ENCODE measurements at regions not wholly inside any gene's neighbourhood (a gene's known extent, or its start where the extent isn't known, plus 50 kb on each side); places are given as distances from the start of the nearest gene placed in this dataset.

GRCh38 chr3:106533093-106533787, 664.4 kb upstream of the CBLB start:
- H3K4me3 Mint-ChIP-seq (ENCODE audit: unreplicated experiment): no peak overlapping the region
- H3K36me3 Mint-ChIP-seq (ENCODE audit: unreplicated experiment): peaks cover 36% of the 10 kb centered on the region
- H3K27ac Mint-ChIP-seq (ENCODE audit: unreplicated experiment): no peak overlapping the region
- H3K4me1 Mint-ChIP-seq (ENCODE audit: low read depth, unreplicated experiment): no peaks in the 10 kb centered on the region
- no peak for DNase-seq
- H3K27me3 Mint-ChIP-seq (ENCODE audit: unreplicated experiment): no peaks in the 10 kb centered on the region
- no peak for TF ChIP-seq CTCF (IDR thresholded peaks at IDR 0.05; ENCODE audit: partially characterized antibody, unreplicated experiment)
- H3K9me3 Mint-ChIP-seq (ENCODE audit: unreplicated experiment): peaks cover 14% of the 10 kb centered on the region

GRCh38 chr3:106533788-106534160, 665.0 kb upstream of the CBLB start:
- H3K9me3 Mint-ChIP-seq (ENCODE audit: unreplicated experiment): peaks cover 12% of the 10 kb centered on the region
- H3K4me1 Mint-ChIP-seq (ENCODE audit: low read depth, unreplicated experiment): no peaks in the 10 kb centered on the region
- DNase-seq: no peak
- H3K36me3 Mint-ChIP-seq (ENCODE audit: unreplicated experiment): peaks cover 40% of the 10 kb centered on the region
- no peak for TF ChIP-seq CTCF (IDR thresholded peaks at IDR 0.05; ENCODE audit: partially characterized antibody, unreplicated experiment)
- no peak overlapping the region for H3K27ac Mint-ChIP-seq (ENCODE audit: unreplicated experiment)
- no peaks in the 10 kb centered on the region for H3K27me3 Mint-ChIP-seq (ENCODE audit: unreplicated experiment)
- no peak overlapping the region for H3K4me3 Mint-ChIP-seq (ENCODE audit: unreplicated experiment)

GRCh38 chr3:106534206-106534605, 665.4 kb upstream of the CBLB start:
- DNase-seq: no peak
- Mint-ChIP-seq H3K27me3 (ENCODE audit: unreplicated experiment) (no peaks in the 10 kb centered on the region), H3K4me1 (ENCODE audit: low read depth, unreplicated experiment) (no peaks in the 10 kb centered on the region), H3K9me3 (ENCODE audit: unreplicated experiment) (peaks cover 12% of the 10 kb centered on the region), H3K27ac (ENCODE audit: unreplicated experiment) (no peak overlapping the region), H3K36me3 (ENCODE audit: unreplicated experiment) (peaks cover 40% of the 10 kb centered on the region), H3K4me3 (ENCODE audit: unreplicated experiment) (no peak overlapping the region)
- TF ChIP-seq CTCF (IDR thresholded peaks at IDR 0.05; ENCODE audit: partially characterized antibody, unreplicated experiment): no peak

GRCh38 chr3:106540743-106541142, 671.9 kb upstream of the CBLB start:
- H3K4me3 Mint-ChIP-seq (ENCODE audit: unreplicated experiment): no peak overlapping the region
- no peaks in the 10 kb centered on the region for H3K4me1 Mint-ChIP-seq (ENCODE audit: low read depth, unreplicated experiment)
- H3K9me3 Mint-ChIP-seq (ENCODE audit: unreplicated experiment): peaks cover 5% of the 10 kb centered on the region
- peaks cover 25% of the 10 kb centered on the region for H3K36me3 Mint-ChIP-seq (ENCODE audit: unreplicated experiment)
- H3K27me3 Mint-ChIP-seq (ENCODE audit: unreplicated experiment): no peaks in the 10 kb centered on the region
- DNase-seq: no peak
- no peak overlapping the region for H3K27ac Mint-ChIP-seq (ENCODE audit: unreplicated experiment)
- TF ChIP-seq CTCF (IDR thresholded peaks at IDR 0.05; ENCODE audit: partially characterized antibody, unreplicated experiment): no peak

- H3K27ac Mint-ChIP-seq (ENCODE audit: unreplicated experiment): no peak overlapping the region
- no peak overlapping the region for H3K4me3 Mint-ChIP-seq (ENCODE audit: unreplicated experiment)
- no peak for DNase-seq
- H3K4me1 Mint-ChIP-seq (ENCODE audit: low read depth, unreplicated experiment): no peaks in the 10 kb centered on the region
- no peak for TF ChIP-seq CTCF (IDR thresholded peaks at IDR 0.05; ENCODE audit: partially characterized antibody, unreplicated experiment)
- peaks cover 21% of the 10 kb centered on the region for H3K36me3 Mint-ChIP-seq (ENCODE audit: unreplicated experiment)
- H3K9me3 Mint-ChIP-seq (ENCODE audit: unreplicated experiment): peaks cover 4% of the 10 kb centered on the region
- H3K27me3 Mint-ChIP-seq (ENCODE audit: unreplicated experiment): no peaks in the 10 kb centered on the region
Measured at GRCh38 chr3:106542101-106542769, 673.4 kb upstream of the CBLB start.

Measured in glutamatergic neuron (in vitro differentiated cells).